ENCODE measurements at regions not wholly inside any gene's neighbourhood (a gene's known extent, or its start where the extent isn't known, plus 50 kb on each side); places are given as distances from the start of the nearest gene placed in this dataset.
"Not testable (repeated sequence)": the region's sequence is repeated elsewhere in the genome, so short reads cannot be mapped to it uniquely, and the experiment has no call there.

DNA sequence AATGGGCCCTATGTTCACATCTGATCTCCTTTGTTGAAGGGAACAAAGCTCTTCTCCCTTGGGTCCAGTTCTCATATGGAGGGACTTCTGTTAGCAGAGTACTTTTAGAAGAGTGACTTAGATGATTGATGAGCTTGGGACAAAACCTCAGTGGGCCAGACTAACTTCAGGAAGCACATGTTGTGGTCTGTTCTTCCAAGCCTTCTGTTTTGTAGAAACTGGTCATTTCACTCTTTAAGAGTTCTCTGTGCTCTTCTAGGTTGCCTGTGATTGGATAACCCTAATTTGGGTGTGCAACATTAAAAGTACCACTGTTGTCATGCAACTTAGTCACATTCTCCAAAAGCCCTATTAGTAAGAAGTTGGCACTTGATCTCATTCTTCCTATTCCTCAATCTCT is 183.5 kb upstream of the ACO1 start:
- Histone ChIP-seq H3K27me3 (ENCODE audit: control insufficient read depth, insufficient read depth, low read length, poor library complexity, severe bottlenecking) (no peaks in the 10 kb centered on the region), H3K9ac (ENCODE audit: extremely low read depth, low read length, poor library complexity, severe bottlenecking) (no peak overlapping the region), H3K36me3 (ENCODE audit: control insufficient read depth, insufficient read depth, low read length) (no peaks in the 10 kb centered on the region), H3K9me3 (ENCODE audit: control insufficient read depth, low read length) (no peaks in the 10 kb centered on the region), H3K4me3 (ENCODE audit: low read length) (no peak overlapping the region), H3K27ac (ENCODE audit: low read depth, low read length) (no peak overlapping the region), H3K4me1 (ENCODE audit: control insufficient read depth, insufficient read depth, low read length) (no peaks in the 10 kb centered on the region)
- H3K27ac Mint-ChIP-seq, result no peak overlapping the region
- no peak for DNase-seq
- no peaks in the 10 kb centered on the region for H3K27me3 Mint-ChIP-seq (ENCODE audit: insufficient read depth)
- no peaks in the 10 kb centered on the region for H3K9me3 Mint-ChIP-seq
- TF ChIP-seq, protein P1, sequence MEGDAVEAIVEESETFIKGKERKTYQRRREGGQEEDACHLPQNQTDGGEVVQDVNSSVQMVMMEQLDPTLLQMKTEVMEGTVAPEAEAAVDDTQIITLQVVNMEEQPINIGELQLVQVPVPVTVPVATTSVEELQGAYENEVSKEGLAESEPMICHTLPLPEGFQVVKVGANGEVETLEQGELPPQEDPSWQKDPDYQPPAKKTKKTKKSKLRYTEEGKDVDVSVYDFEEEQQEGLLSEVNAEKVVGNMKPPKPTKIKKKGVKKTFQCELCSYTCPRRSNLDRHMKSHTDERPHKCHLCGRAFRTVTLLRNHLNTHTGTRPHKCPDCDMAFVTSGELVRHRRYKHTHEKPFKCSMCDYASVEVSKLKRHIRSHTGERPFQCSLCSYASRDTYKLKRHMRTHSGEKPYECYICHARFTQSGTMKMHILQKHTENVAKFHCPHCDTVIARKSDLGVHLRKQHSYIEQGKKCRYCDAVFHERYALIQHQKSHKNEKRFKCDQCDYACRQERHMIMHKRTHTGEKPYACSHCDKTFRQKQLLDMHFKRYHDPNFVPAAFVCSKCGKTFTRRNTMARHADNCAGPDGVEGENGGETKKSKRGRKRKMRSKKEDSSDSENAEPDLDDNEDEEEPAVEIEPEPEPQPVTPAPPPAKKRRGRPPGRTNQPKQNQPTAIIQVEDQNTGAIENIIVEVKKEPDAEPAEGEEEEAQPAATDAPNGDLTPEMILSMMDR (conservative IDR thresholded peaks at IDR 0.05), result no peak
- no peak overlapping the region for H3K4me3 Mint-ChIP-seq
- H3K36me3 Mint-ChIP-seq (ENCODE audit: low read depth), result no peaks in the 10 kb centered on the region
- H3K4me1 Mint-ChIP-seq, result peaks cover 5% of the 10 kb centered on the region

DNA sequence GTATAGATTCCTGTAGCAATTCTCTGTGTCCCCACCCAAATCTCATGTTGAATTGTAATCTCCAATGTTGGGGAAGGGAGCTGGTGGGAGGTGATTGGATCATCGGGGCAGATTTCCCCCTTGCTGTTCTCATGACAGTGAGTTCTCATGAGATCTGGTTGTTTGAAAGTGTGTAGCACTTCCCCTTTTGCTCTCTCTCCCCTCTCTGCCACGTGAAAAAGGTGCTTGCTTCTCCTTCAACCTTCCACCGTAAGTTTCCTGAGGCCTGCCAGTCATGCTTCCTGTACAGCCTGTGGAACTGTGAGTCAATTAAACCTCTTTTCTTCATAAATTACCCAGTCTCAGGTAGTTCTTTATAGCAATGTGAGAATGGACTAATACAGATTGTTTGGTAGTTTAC is 175.3 kb upstream of the ACO1 start:
- DNase-seq; H3K27ac ChIP-seq (ENCODE audit: low read depth, low read length); H3K27ac Mint-ChIP-seq; H3K27me3 Mint-ChIP-seq (ENCODE audit: insufficient read depth); H3K36me3 Mint-ChIP-seq (ENCODE audit: low read depth); H3K9ac ChIP-seq (ENCODE audit: extremely low read depth, low read length, poor library complexity, severe bottlenecking); H3K4me3 Mint-ChIP-seq; H3K36me3 ChIP-seq (ENCODE audit: control insufficient read depth, insufficient read depth, low read length); H3K4me1 Mint-ChIP-seq; H3K9me3 ChIP-seq (ENCODE audit: control insufficient read depth, low read length); H3K27me3 ChIP-seq (ENCODE audit: control insufficient read depth, insufficient read depth, low read length, poor library complexity, severe bottlenecking); H3K9me3 Mint-ChIP-seq; H3K4me1 ChIP-seq (ENCODE audit: control insufficient read depth, insufficient read depth, low read length); H3K4me3 ChIP-seq (ENCODE audit: low read length): not testable (repeated sequence)
- WGBS, 2 experiments (ENCODE audit: insufficient coverage in 1 of 2, insufficient read length in 1 of 2), result 87% methylated on average over 3 of the region's 3 CpGs; no CpG with 5 or more reads in 1 of the 2 experiments

DNA sequence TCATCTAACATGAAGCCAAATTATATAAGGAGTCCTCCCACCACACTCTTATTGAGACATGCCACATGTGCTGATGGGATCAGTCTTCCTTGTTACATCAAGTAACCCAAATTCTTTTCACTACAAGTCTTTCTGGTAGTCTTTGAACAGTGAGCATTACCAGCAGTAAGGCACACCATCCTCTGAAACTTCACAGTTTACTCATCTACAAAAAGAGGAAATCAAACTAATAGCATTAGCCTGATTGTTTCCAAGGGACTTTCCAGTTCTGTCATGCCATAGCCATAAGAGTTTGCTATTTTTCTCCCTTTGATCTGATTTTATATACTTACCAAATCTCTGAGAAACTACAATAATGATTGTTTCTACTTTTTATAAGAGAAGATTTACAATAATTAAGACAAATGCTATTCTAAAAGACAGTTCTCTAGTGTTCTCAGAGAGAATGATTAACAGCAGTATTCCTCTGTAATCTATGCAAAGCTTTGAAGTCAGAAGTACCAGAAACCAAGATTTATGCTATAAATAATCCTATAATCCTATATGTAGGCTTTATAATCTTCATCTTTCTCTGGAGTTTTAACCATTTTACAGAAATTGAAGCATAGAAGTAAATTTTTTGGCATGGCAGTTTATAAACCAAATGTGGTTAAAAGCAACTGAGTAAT is 166.2 kb upstream of the ACO1 start:
- Histone ChIP-seq H3K9ac (ENCODE audit: extremely low read depth, low read length, poor library complexity, severe bottlenecking) (no peak overlapping the region), H3K27me3 (ENCODE audit: control insufficient read depth, insufficient read depth, low read length, poor library complexity, severe bottlenecking) (no peaks in the 10 kb centered on the region), H3K4me1 (ENCODE audit: control insufficient read depth, insufficient read depth, low read length) (no peaks in the 10 kb centered on the region), H3K36me3 (ENCODE audit: control insufficient read depth, insufficient read depth, low read length) (no peaks in the 10 kb centered on the region), H3K9me3 (ENCODE audit: control insufficient read depth, low read length) (no peaks in the 10 kb centered on the region), H3K27ac (ENCODE audit: low read depth, low read length) (no peak overlapping the region), H3K4me3 (ENCODE audit: low read length) (no peak overlapping the region)
- H3K4me3 Mint-ChIP-seq, result no peak overlapping the region
- peaks cover 3% of the 10 kb centered on the region for H3K4me1 Mint-ChIP-seq
- no peaks in the 10 kb centered on the region for H3K36me3 Mint-ChIP-seq (ENCODE audit: low read depth)
- peaks cover 15% of the 10 kb centered on the region for H3K9me3 Mint-ChIP-seq
- H3K27me3 Mint-ChIP-seq (ENCODE audit: insufficient read depth), result no peaks in the 10 kb centered on the region
- DNase-seq, result no peak
- no peak overlapping the region for H3K27ac Mint-ChIP-seq
- TF ChIP-seq, protein P1 (conservative IDR thresholded peaks at IDR 0.05), result no peak

DNA sequence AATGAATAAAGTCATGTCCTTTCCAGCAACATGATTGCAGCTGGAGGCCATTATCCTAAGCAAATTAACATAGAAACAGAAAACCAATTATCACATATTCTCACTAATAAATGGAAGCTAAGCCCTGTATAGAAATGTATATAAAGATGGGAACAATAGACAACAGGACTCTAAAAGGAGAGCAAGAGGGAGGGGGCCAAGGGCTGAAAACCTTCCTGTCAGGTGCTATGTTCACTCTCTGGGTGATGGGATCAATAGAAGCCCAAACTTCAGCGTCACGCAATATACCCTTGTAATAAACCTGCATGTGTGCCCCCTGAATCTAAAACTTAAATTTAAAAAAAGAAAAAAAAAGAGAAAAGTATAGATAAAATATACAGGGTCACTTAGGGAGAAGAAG is 163.7 kb upstream of the ACO1 start:
- H3K9me3 Mint-ChIP-seq, result peaks cover 14% of the 10 kb centered on the region
- DNase-seq, result no peak
- no peaks in the 10 kb centered on the region for H3K36me3 Mint-ChIP-seq (ENCODE audit: low read depth)
- Histone ChIP-seq H3K27me3 (ENCODE audit: control insufficient read depth, insufficient read depth, low read length, poor library complexity, severe bottlenecking) (no peaks in the 10 kb centered on the region), H3K4me3 (ENCODE audit: low read length) (no peak overlapping the region), H3K36me3 (ENCODE audit: control insufficient read depth, insufficient read depth, low read length) (no peaks in the 10 kb centered on the region), H3K9ac (ENCODE audit: extremely low read depth, low read length, poor library complexity, severe bottlenecking) (no peak overlapping the region), H3K9me3 (ENCODE audit: control insufficient read depth, low read length) (no peaks in the 10 kb centered on the region), H3K27ac (ENCODE audit: low read depth, low read length) (no peak overlapping the region), H3K4me1 (ENCODE audit: control insufficient read depth, insufficient read depth, low read length) (no peaks in the 10 kb centered on the region)
- no peak overlapping the region for H3K27ac Mint-ChIP-seq
- 86 to 90% methylated on average over 2 of the region's 2 CpGs for WGBS, 2 experiments (ENCODE audit: insufficient coverage in 1 of 2, insufficient read length in 1 of 2)
- no peak overlapping the region for H3K4me3 Mint-ChIP-seq
- peaks cover 3% of the 10 kb centered on the region for H3K4me1 Mint-ChIP-seq
- H3K27me3 Mint-ChIP-seq (ENCODE audit: insufficient read depth), result no peaks in the 10 kb centered on the region
- TF ChIP-seq, protein P1 (conservative IDR thresholded peaks at IDR 0.05), result no peak
